ENCODE measurements at regions not wholly inside any gene's neighbourhood (a gene's known extent, or its start where the extent isn't known, plus 50 kb on each side); places are given as distances from the start of the nearest gene placed in this dataset.
"Not testable (repeated sequence)": the region's sequence is repeated elsewhere in the genome, so short reads cannot be mapped to it uniquely, and the experiment has no call there.

DNA sequence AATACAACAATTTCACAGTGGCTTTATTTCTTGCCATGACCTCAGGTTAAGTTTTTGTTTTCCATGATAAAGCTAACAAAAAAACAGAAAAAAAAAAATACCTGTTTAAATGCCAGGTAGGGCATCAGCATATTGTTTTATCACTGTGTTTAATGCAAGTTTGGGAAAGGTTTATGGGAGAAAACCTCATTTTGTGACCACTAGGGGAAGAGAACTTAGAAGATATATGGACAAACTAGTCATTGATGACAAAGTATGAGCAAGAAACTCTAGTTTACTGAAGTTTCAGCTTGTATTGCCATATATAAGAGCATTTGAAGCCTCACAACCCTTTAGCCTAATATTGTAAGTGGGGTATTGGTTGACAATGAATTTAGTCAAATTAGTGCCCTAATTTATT is 1431.4 kb upstream of the CDH18 start:
- H3K4me3 ChIP-seq (ENCODE audit: low read length) = no peak overlapping the region
- DNase-seq (ENCODE audit: low read depth, low spot score) = no peak

DNA sequence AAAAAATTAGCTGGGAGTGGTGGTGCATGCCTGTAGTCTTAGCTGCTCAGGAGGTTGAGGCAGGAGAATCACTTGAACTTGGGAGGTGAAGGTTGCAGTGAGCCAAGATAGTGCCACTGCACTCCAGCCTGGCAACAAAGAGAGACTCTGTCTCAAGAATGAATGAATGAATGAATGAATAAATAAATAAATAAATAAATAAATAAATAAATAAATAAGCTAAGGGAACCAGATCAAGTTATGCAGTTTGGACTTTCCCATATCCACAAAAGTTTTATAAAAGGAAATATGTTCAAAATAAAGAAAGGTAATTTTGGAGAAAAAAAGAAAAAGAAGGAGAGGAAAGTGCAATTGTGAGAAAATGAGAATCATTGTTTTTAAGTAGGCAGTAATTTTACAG is 1414.1 kb upstream of the CDH18 start:
- DNase-seq (ENCODE audit: low read depth, low spot score); H3K4me3 ChIP-seq (ENCODE audit: low read length): not testable (repeated sequence)

DNA sequence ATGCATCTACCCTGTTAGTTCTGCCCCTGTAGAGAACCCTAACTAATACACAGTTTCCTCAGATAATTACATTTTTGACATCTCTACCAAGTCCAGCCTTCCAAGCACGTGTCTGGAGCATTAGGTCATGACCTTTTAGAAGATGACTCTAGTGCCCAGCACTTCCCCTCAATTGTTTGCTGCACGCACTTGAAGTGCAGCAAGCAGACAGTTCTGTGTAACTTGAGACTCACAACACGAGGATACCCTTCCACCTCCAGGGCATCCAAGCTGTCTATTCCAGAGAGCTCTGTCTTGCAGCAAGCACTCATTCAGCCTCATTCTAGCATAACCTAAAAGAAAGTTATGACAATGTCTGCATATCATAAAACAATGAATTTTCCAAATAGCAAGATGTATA is 1410.5 kb upstream of the CDH18 start:
- no peak overlapping the region for H3K4me3 ChIP-seq (ENCODE audit: low read length)
- DNase-seq (ENCODE audit: low read depth, low spot score) = no peak

DNA sequence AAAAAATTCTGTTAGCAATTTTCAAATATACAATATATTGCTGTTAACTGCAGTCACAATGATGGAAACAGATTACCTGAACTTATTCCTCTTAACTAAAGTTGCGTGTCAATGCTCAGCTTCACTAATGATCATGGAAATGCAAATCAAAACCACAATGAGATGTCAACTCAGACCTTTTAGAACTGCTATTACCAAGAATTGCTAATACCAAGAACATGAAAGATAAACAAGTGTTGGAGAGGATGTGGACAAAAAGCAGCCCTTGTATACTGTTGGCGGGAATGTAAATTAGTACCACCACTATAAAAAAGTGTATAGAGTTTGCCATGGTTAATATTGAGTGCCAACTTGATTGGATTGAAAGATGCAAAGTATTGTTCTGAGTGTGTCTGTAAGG is 1409.7 kb upstream of the CDH18 start:
- DNase-seq (ENCODE audit: low read depth, low spot score) = no peak
- H3K4me3 ChIP-seq (ENCODE audit: low read length) = no peak overlapping the region

DNA sequence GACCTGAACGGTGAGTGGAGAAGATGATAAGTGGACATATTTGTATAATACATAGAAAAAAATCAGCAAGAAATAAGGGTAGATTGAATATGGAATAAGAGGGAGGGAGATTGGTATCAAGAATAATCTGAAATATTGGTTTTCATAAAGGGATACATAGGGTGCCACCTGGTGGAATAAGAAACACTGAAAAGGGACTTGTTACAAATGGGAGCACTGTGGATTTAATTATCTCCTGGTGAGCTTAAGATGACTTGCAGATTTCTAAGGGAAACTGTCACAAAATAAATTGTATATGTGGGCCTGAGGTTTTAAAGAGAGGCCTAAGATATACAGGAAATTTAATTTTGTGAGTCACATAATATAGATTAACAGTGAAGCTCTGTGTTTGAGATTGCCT is 1403.5 kb upstream of the CDH18 start:
- DNase-seq (ENCODE audit: low read depth, low spot score) = no peak
- H3K4me3 ChIP-seq (ENCODE audit: low read length) = no peak overlapping the region

DNA sequence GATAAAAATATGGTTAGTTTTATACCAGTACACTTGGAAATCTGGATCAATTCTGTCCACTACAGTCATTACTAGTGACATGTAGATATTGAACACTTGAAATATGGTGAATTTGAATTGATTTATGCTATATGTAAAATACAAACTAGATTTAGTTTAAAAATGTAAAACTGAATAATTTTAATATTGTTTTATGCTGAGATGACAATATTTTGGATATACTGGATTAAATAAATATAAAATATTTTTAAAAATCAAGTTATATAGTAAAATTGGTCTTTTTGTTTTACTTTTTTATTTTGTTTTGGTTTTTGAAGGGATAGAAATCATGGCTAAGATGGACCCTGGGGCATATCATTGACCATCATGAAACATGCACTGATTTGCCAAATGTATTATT is 1372.8 kb upstream of the CDH18 start:
- not testable (repeated sequence) for DNase-seq (ENCODE audit: low read depth, low spot score); H3K4me3 ChIP-seq (ENCODE audit: low read length)

DNA sequence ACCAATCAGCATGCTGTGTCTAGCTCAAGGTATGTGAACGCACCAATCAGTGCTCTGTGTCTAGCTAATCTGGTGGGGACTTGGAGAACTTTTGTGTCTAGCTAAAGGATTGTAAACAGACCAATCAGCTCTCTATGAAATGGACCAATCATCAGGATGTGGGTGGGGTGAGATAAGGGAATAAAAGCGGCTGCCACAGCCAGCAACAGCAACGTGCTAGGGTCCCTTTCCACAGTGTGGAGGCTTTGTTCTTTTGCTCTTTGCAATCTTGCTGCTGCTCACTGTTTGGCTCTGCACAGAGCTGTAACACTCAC is 1353.9 kb upstream of the CDH18 start:
- not testable (repeated sequence) for H3K4me3 ChIP-seq (ENCODE audit: low read length); DNase-seq (ENCODE audit: low read depth, low spot score)

DNA sequence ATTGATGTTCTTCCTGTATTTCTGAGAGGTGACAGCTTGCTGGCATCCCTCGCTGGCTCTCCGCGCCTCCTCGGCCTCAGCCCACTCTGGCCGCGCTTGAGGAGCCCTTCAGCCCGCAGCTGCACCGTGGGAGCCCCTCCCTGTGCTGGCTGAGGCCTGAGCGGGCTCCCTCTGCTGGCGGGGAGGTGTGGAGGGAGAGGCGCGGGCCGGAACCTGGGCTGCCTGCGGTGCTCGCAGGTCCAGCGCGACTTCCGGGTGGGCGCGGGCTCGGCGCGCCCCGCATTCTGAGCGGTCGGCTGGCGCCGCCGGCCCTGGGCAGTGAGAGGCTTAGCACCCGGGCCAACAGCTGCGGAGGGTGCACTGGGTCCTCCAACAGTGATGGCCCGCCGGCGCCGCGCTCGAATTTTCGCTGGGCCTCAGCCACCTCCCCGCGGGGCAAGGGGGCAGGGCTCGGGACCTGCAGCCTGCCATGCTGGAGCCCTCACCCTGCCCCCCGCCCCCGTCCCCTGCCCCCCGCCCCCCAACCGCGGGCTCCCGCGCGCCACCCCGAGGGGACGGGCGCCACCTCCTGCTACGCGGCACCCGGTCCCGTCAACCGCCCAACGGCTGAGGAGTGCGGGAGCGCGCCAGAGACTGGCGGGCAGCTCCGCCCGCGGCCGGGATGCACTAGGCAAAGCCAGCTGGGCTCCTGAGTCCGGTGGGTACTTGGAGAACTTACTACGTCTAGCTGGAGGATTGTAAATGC is 1353.4 kb upstream of the CDH18 start:
- DNase-seq (ENCODE audit: low read depth, low spot score); H3K4me3 ChIP-seq (ENCODE audit: low read length): not testable (repeated sequence)

DNA sequence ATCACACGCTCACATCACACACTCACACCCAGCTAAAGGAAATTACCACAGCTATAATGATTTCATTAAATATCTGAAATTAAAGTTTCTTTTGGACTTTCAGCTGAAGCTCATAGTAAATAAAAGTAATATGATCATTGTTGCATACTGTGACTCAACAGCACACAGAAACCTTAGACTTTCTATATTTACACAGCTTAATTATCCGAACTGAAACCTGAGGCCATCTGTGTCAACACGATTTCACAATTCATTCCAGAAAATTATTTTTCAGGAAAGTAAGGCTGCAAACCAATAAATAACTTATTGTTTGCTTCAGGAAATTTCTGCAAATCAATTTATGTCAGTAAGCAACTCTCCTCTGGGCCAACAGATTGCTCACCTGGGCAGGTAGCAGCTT is 1352.2 kb upstream of the CDH18 start:
- H3K4me3 ChIP-seq (ENCODE audit: low read length); DNase-seq (ENCODE audit: low read depth, low spot score): not testable (repeated sequence)

DNA sequence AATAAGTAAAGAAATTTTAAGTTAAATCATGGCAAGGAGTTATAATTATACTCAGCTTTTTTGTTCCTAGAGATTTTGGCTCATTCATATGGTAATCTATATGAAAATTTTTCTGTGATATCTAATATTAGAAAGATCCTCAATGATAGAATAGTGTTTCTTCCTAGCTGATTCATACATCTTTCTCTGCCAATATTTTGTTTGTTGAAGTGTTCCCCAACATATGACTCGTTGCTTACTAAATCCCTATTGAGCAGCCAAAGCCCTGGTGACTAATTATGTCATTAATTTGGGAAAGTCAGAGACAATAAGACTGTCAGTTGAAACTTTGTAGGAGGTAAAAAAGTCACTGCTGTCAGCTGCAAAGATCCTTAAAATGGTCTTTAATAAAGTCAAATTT is 1348.5 kb upstream of the CDH18 start:
- DNase-seq (ENCODE audit: low read depth, low spot score) = not testable (repeated sequence)

DNA sequence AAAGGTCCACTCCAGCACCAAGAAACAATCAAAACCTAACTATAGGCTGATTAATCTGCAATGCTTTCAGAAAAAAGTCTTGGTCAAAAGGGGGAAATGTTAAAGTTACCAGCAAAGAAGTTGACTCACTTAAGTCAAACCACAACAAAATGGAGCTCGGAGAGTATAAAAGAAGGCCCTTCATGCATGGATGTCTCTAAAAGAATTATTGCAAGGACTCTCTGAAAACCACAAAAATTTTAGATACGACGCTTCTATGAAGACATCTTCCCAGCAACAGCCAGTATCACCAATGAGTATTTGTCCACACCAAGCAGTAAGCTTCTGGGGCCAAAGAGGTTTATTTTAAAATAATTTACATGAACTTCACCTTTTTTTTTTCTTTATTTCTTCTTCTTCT is 1327.4 kb upstream of the CDH18 start:
- not testable (repeated sequence) for DNase-seq (ENCODE audit: low read depth, low spot score); H3K4me3 ChIP-seq (ENCODE audit: low read length)

More for the DNA sequence above, 1348.5 kb upstream of the CDH18 start:
- not testable (repeated sequence) for H3K4me3 ChIP-seq (ENCODE audit: low read length)

DNA sequence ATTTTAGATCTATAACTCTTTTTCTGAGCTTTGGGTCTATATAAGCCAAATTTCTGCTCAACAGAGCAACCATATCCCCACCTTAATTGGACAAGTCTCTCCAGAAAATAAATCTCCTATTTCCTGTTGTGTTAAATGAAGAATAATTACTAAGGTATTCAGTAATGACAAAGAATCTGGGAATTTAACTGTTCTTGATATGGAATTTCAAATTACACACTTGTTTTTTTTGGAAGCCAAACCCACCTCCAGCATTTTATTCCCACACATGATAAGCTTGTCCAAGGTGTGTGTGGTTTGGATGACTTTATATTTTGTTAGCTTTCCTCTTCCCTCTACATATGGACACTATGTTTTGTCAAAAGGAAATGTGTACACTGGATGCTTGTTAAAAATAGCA is 1313.2 kb upstream of the CDH18 start:
- H3K4me3 ChIP-seq (ENCODE audit: low read length); DNase-seq (ENCODE audit: low read depth, low spot score): not testable (repeated sequence)

DNA sequence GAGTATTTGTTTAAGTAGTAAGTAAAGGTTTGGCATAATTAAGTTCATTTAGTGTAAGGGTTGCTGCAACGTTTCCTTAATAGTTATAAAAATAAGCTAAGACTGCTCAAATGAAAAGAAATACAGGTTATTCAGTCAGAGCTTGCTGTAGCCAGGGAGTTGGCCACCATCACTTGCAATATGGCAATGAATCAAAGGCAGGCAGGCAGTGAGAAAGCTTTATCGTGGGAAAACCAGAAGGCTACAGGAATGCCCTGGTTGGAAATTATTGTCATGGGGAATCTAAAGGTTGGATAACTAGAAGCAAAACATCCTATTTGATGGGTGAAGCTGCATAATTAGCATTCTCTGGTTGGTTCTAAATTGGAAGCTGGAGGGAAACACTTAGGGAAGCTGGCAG is 1286.4 kb upstream of the CDH18 start:
- H3K4me3 ChIP-seq (ENCODE audit: low read length); DNase-seq (ENCODE audit: low read depth, low spot score): not testable (repeated sequence)

DNA sequence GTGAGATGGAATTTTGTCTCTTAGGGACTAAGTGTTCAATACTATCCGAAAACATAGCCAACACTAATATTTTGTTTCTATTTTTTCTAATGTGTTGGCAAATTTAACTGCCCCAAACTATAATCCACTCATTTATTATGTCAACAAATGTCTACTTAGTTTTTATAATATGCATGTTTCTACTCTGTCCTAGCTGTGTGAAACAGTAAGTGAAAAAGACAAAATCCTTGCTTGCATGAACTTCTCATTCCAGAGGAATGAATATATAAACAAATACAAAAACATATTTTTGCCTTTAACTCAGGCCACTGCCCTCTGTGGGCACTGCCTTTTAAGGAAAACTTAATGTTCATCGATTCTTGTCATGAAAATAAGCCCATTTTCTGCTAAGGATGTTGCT is 1275.4 kb upstream of the CDH18 start:
- no peak for DNase-seq (ENCODE audit: low read depth, low spot score)
- no peak overlapping the region for H3K4me3 ChIP-seq (ENCODE audit: low read length)

DNA sequence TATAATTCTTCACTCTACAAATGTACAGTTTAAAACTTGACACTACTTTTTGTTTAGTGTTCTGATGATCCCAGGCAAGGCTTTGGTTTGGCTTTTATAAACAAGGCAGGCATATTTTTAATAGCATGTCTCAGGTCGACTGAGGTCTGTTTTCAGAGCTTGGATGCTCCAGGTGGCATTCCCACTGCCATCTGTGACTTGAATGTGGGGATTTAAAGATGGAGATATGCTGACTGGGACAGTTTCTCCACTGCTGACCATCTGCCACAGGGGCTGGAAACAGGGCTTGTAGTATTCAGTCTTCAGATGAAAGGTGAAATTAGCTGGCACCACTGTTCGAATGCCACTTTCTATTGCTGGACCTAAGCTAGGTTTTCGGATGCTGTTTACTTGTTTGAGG is 1266.2 kb upstream of the CDH18 start:
- H3K4me3 ChIP-seq (ENCODE audit: low read length) = no peak overlapping the region
- no peak for DNase-seq (ENCODE audit: low read depth, low spot score)

DNA sequence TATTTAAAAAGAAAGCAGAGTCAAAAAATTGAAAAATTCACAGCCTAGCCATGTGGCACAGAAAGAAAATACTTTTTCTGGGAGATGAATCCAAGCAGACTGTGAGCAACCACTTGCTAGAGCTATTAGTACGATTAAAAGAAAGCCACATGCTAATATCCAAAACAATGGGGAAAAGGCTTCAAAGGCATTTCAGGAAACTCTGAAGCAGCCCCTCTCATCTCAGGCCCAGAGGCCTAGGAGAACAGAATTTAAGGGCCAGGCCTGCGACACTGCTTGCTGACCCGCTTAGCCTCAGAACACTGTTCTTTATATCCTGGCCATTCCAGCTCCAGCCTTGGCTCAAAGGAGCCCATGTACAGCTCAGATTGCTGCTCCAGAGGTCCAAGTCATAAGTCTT is 1257.0 kb upstream of the CDH18 start:
- no peak for DNase-seq (ENCODE audit: low read depth, low spot score)
- no peak overlapping the region for H3K4me3 ChIP-seq (ENCODE audit: low read length)

DNA sequence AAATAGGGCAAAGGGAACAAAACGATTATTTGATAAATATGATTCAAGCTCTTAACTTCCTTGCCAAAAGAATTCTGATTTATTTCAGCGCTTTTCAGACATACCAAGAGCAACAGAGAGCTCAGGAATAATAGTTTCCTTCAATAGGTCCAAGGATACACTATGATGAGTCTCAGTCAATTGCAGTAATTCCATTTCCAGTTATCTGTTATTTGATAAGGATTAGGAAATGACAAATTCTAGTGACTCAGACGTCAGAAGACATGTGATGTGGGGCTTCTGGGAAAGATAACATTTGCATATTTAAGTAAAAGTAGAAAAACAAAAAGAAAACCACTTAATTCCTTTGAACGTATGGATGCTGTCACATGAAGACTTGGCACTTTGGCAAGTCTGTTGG is 1250.8 kb upstream of the CDH18 start:
- H3K4me3 ChIP-seq (ENCODE audit: low read length) = no peak overlapping the region
- DNase-seq (ENCODE audit: low read depth, low spot score) = no peak

DNA sequence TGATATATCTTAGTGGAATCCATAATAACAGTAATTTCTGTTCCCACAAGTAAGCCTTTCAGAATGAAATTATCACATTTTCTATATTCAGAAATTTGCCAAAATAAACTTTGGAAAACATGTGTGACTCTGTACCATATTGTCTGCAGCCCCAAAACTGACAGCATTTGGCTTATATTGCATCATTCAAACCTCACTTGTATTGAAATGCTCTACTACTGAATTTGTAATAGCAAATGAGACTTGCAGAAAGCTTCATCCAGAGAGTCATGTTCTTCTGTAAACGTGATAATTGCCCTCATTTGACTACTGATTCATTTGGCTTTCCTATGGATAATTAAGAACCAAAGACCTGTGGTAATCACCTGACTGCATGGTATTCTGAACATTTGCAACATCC is 1249.5 kb upstream of the CDH18 start:
- H3K4me3 ChIP-seq (ENCODE audit: low read length) = no peak overlapping the region
- no peak for DNase-seq (ENCODE audit: low read depth, low spot score)

DNA sequence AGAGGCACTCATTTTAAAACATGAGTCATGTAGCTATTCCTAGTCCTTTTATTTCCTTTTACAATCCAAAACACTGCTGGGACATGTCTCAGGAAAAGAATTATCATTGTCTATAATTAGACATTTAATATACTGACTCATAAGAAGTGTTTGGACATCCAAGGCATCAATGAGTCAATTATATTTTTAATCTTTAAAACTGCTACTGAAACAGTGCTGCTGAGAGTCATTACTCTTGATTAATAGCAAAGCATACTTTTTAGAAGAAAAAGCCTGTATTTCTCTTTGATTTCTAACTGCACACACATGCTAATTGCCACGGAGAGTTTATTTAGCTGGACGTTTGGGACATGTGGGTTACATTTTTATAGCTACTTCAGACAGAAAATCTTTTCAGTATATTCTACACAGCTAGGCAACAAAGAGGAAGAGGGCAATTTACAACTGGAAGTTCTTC is 1249.0 kb upstream of the CDH18 start:
- no peak overlapping the region for H3K4me3 ChIP-seq (ENCODE audit: low read length)
- no peak for DNase-seq (ENCODE audit: low read depth, low spot score)

DNA sequence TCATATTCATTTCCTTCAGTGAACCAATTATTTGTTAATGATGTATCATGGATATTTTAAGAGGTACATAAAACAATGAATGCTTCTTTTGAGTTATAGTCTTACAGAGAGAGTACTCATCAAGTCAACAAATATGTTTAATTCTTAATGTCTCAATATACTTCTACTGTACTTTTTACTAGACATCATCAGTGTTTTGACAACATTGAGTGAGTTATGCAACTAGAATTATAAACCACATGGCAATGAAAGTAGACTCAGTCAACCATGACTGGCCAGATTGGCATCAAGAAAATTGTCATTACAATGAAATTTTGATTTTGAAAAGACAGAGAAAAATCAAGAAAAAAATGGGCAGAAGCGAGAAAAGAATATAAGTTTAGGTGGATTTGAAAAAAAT is 1248.1 kb upstream of the CDH18 start:
- H3K4me3 ChIP-seq (ENCODE audit: low read length) = no peak overlapping the region
- DNase-seq (ENCODE audit: low read depth, low spot score) = no peak

DNA sequence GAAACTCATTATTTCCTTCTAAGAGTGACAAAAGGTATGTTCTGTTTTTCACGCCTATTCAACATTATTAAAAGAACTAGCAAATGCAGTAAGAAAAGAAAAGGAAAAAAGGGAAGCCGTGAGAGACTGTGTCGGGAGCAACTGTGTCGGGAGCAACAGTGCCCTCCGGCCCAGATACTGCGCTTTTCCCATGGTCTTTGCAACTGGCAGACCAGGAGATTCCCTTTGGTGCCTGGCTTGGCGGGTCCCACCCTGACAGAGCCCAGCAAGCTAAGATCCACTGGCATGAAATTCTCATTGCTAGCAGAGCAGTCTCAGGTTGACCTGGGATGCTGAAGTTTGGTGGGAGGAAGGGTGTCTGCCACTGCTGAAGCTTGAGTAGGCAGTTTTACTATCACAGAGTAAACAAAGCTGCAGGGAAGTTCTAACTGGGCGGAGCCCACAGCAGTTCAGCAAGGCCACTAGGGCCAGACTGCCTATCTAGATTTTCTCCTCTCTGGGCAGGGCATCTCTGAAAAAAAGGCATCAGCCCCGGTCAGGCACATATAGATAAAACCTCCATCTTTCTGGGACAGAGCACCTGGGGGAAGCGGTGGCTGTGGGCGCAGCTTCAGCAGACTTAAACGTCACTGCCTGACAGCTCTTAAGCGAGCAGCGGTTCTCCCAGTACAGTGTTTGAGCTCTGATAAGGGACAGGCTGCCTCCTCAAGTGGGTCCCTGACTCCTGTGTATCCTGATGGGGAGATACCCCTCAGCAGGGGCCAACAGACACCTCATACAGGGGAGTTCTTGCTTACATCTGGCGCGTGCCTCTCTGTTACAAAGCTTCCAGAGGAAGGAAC is 1237.4 kb upstream of the CDH18 start:
- DNase-seq (ENCODE audit: low read depth, low spot score) = no peak
- no peak overlapping the region for H3K4me3 ChIP-seq (ENCODE audit: low read length)

All from Jurkat, Clone E6-1 (cell line).